Natural killer cell (primary cell): ENCODE measurements at regions not wholly inside any gene's neighbourhood (a gene's known extent, or its start where the extent isn't known, plus 50 kb on each side); places are given as distances from the start of the nearest gene placed in this dataset.

Experiments used
- ATAC-seq, 3 donors: fragments of 150-1000 bp in 2 of 3; fragments of 200-7000 bp in 1 of 3; cut with Tn5 transposase; 1 replicate in 1 of 3; 2 replicates in 2 of 3; pipeline ENCODE4 v1.10.0; 2021; ENCODE audit warnings: mild to moderate bottlenecking in 2 of 3, moderate library complexity in 2 of 3
- DNase-seq, 2 donors: peaks; one replicate each; pipeline versions ENCODE4 v3.0.0 to v3.0.0-alpha.2; 2013 to 2021; ENCODE audit warnings: mixed read lengths in 1 of 2
- H3K27ac ChIP-seq: one replicate; pipeline ENCODE4 v1.5.1; 2013; ENCODE audit warnings: mild to moderate bottlenecking, low read length
- H3K27me3 ChIP-seq: one replicate; pipeline ENCODE4 v1.6.1; 2013; ENCODE audit warnings: low read length; ENCODE audit not compliant: control insufficient read depth, insufficient read depth
- H3K36me3 ChIP-seq: one replicate; pipeline ENCODE4 v1.6.1; 2013; ENCODE audit warnings: low read length; ENCODE audit not compliant: control insufficient read depth, insufficient read depth
- H3K4me1 ChIP-seq: one replicate; pipeline ENCODE4 v1.6.1; 2013; ENCODE audit warnings: low read length; ENCODE audit not compliant: control insufficient read depth, insufficient read depth
- H3K4me3 ChIP-seq: one replicate; pipeline ENCODE4 v1.5.1; 2013; ENCODE audit warnings: low read length
- H3K9me3 ChIP-seq: one replicate; pipeline ENCODE4 v1.6.1; 2013; ENCODE audit warnings: low read length; ENCODE audit not compliant: control insufficient read depth, insufficient read depth
- H3K27ac Mint-ChIP-seq, 2 donors: one replicate each; pipeline ENCODE4 v1.8.0; 2022; ENCODE audit warnings: mild to moderate bottlenecking in 2 of 2, mixed read lengths in 2 of 2, moderate library complexity in 1 of 2
- H3K27me3 Mint-ChIP-seq, 2 donors: one replicate each; pipeline ENCODE4 v1.8.0; 2022; ENCODE audit warnings: low read depth in 2 of 2, mixed read lengths in 2 of 2
- H3K36me3 Mint-ChIP-seq: one replicate; pipeline ENCODE4 v1.8.0; 2022; ENCODE audit warnings: mixed read lengths
- H3K4me1 Mint-ChIP-seq, 2 donors: one replicate each; pipeline ENCODE4 v1.8.0; 2022; ENCODE audit warnings: mixed read lengths in 2 of 2
- H3K4me3 Mint-ChIP-seq: one replicate; pipeline ENCODE4 v1.8.0; 2022; ENCODE audit warnings: mild to moderate bottlenecking, moderate library complexity, mixed read lengths
- H3K9me3 Mint-ChIP-seq, 2 donors: one replicate each; pipeline ENCODE4 v1.8.0; 2022; ENCODE audit warnings: mixed read lengths in 2 of 2
- WGBS: methylation state at CpG from one replicate; pipeline ENCODE4 v1.1.7; 2013; ENCODE audit warnings: missing lambda C conversion rate; ENCODE audit not compliant: insufficient coverage; 5-methylcytosine and 5-hydroxymethylcytosine counted together
- intact Hi-C: fragments of 100-400 bp; cut with micrococcal nuclease; formaldehyde crosslinking; loops from one replicate; pipeline ENCODE4 v1.14.2; 2022
- TF ChIP-seq, protein P1 (sequence below): fragments of 200-600 bp; IDR thresholded peaks from one replicate; pipeline ENCODE4 v1.8.0; 2022; ENCODE audit warnings: antibody characterized with exemption

DNA sequence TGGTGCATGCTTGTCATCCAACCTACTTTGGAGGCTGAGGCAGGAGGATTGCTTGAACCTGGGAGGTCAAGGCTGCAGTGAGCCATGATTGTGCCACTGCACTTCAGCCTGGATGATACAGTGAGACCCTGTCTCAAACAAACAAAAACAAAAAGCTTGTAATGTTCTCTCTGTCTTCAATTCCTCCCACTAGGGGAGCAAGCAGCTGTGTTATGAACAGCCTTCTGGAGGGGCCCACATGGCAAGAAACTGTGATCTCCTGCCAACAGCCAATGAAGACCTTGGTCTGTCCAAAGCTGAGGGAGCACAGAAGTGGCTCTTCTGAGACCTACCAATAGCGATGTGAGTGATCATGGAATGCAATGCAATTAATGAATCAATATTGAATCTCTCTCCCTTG is 229.2 kb downstream of the SEC23IP start:
- no peak overlapping the region for H3K27ac Mint-ChIP-seq
- Histone ChIP-seq H3K4me3 (no peak overlapping the region), H3K27me3 (no peaks in the 10 kb centered on the region), H3K4me1 (no peaks in the 10 kb centered on the region), H3K36me3 (no peaks in the 10 kb centered on the region), H3K27ac (no peak overlapping the region), H3K9me3 (no peaks in the 10 kb centered on the region)
- H3K27me3 Mint-ChIP-seq = peaks cover 10 to 27% of the 10 kb centered on the region in 2 donors
- peaks cover 0 to 4% of the 10 kb centered on the region in 2 donors for H3K9me3 Mint-ChIP-seq
- no peak overlapping the region for H3K4me3 Mint-ChIP-seq
- ATAC-seq = no peak
- DNase-seq = no peak
- TF ChIP-seq, protein P1, sequence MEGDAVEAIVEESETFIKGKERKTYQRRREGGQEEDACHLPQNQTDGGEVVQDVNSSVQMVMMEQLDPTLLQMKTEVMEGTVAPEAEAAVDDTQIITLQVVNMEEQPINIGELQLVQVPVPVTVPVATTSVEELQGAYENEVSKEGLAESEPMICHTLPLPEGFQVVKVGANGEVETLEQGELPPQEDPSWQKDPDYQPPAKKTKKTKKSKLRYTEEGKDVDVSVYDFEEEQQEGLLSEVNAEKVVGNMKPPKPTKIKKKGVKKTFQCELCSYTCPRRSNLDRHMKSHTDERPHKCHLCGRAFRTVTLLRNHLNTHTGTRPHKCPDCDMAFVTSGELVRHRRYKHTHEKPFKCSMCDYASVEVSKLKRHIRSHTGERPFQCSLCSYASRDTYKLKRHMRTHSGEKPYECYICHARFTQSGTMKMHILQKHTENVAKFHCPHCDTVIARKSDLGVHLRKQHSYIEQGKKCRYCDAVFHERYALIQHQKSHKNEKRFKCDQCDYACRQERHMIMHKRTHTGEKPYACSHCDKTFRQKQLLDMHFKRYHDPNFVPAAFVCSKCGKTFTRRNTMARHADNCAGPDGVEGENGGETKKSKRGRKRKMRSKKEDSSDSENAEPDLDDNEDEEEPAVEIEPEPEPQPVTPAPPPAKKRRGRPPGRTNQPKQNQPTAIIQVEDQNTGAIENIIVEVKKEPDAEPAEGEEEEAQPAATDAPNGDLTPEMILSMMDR = no peak
- H3K4me1 Mint-ChIP-seq = no peaks in the 10 kb centered on the region
- intact Hi-C loops = no loop called here
- no peaks in the 10 kb centered on the region for H3K36me3 Mint-ChIP-seq
- WGBS = 95% methylated on average over 1 of the region's 1 CpG

DNA sequence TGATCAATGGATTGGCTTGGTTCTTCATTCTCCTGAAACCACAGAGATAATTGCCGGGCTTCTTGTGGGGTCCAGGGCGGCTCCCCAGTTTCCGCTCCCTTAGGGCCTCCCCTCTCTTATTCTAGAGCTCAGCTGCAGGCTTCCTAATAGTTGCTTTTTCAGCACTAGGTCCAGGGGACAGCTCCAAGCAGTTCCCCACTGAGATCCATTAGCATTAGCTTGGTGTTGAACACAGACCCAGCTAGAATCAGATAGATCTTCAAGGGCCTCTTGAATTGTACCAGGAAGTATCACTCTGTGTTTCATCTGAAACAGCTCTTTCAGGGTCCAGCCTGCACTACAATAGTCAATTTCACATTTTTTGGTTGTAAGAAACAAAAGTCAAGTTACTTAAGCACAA is 238.7 kb downstream of the SEC23IP start:
- H3K4me1 ChIP-seq = no peaks in the 10 kb centered on the region
- H3K9me3 Mint-ChIP-seq = peaks cover 0 to 5% of the 10 kb centered on the region in 2 donors
- H3K36me3 Mint-ChIP-seq = no peaks in the 10 kb centered on the region
- no peak overlapping the region for H3K4me3 Mint-ChIP-seq
- intact Hi-C loops = no loop called here
- 68% methylated on average over 3 of the region's 3 CpGs for WGBS
- H3K27me3 Mint-ChIP-seq = peaks cover 21 to 36% of the 10 kb centered on the region in 2 donors
- no peaks in the 10 kb centered on the region for H3K36me3 ChIP-seq
- no peak overlapping the region for H3K27ac Mint-ChIP-seq
- H3K27ac ChIP-seq = no peak overlapping the region
- H3K4me1 Mint-ChIP-seq = no peaks in the 10 kb centered on the region
- peaks cover 4% of the 10 kb centered on the region for H3K27me3 ChIP-seq
- no peaks in the 10 kb centered on the region for H3K9me3 ChIP-seq
- no peak overlapping the region for H3K4me3 ChIP-seq
- ATAC-seq (no peak), DNase-seq (no peak)
- TF ChIP-seq, protein P1 = no peak

DNA sequence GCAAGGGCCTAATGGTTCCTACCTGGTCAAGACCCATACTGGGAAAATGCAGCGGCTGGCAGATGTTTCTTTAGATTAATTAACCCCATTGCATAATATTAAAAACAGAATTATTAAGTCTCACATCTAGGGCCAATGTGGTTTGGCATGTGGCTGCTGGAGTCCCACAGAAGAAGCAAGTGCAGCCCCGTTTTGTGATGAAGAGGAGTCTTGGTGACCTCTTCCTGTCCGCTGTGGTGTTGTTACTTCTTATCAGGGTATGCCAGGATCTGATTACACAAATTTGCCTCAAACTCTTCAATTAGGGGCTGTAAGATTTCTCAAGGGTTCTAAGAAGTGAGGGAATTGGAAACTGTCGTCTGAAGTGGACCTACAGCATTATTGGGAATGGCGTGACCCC is 240.3 kb downstream of the SEC23IP start:
- no peaks in the 10 kb centered on the region for H3K36me3 ChIP-seq
- no peak for ATAC-seq
- TF ChIP-seq, protein P1 = no peak
- H3K9me3 ChIP-seq = no peaks in the 10 kb centered on the region
- no peak overlapping the region for H3K4me3 ChIP-seq
- no peak for DNase-seq
- no peaks in the 10 kb centered on the region for H3K4me1 ChIP-seq
- 64% methylated on average over 5 of the region's 5 CpGs for WGBS
- Mint-ChIP-seq H3K27ac (no peak overlapping the region), H3K4me3 (no peak overlapping the region), H3K9me3 (peaks cover 0 to 5% of the 10 kb centered on the region in 2 donors), H3K4me1 (no peaks in the 10 kb centered on the region), H3K36me3 (no peaks in the 10 kb centered on the region), H3K27me3 (peaks cover 21 to 32% of the 10 kb centered on the region in 2 donors)
- peaks cover 4% of the 10 kb centered on the region for H3K27me3 ChIP-seq
- no peak overlapping the region for H3K27ac ChIP-seq
- intact Hi-C loops = no loop called here

DNA sequence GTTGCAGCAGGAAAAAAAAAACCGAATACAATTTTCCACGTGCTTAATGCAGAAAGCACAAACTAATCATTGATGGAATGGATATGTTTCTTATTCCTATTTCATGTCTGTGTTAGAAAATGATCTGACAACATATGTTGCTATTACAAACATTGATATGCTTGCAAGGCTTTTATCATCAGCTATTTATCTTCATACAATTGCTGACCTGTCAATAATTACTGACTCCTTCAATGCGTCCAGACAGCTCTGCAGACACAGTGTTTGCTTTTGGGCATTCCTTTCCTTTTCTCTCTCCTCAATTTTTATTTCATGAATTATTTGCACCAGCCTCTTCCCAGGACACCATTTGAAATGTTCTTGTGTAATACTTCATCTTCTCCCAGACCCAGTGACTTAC is 246.2 kb downstream of the SEC23IP start:
- no peaks in the 10 kb centered on the region for H3K27me3 ChIP-seq
- no peak overlapping the region for H3K4me3 ChIP-seq
- DNase-seq = no peak
- intact Hi-C loops = no loop called here
- H3K9me3 ChIP-seq = no peaks in the 10 kb centered on the region
- WGBS = 87% methylated on average over 3 of the region's 3 CpGs
- ATAC-seq = no peak
- Mint-ChIP-seq H3K9me3 (peaks cover 0 to 5% of the 10 kb centered on the region in 2 donors), H3K4me3 (no peak overlapping the region), H3K4me1 (no peaks in the 10 kb centered on the region), H3K36me3 (no peaks in the 10 kb centered on the region), H3K27ac (no peak overlapping the region), H3K27me3 (peaks cover 13 to 39% of the 10 kb centered on the region in 2 donors)
- no peak overlapping the region for H3K27ac ChIP-seq
- TF ChIP-seq, protein P1 = no peak
- H3K36me3 ChIP-seq = no peaks in the 10 kb centered on the region
- no peaks in the 10 kb centered on the region for H3K4me1 ChIP-seq
